ENCODE measurements at regions not wholly inside any gene's neighbourhood (a gene's known extent, or its start where the extent isn't known, plus 50 kb on each side); places are given as distances from the start of the nearest gene placed in this dataset.

DNA sequence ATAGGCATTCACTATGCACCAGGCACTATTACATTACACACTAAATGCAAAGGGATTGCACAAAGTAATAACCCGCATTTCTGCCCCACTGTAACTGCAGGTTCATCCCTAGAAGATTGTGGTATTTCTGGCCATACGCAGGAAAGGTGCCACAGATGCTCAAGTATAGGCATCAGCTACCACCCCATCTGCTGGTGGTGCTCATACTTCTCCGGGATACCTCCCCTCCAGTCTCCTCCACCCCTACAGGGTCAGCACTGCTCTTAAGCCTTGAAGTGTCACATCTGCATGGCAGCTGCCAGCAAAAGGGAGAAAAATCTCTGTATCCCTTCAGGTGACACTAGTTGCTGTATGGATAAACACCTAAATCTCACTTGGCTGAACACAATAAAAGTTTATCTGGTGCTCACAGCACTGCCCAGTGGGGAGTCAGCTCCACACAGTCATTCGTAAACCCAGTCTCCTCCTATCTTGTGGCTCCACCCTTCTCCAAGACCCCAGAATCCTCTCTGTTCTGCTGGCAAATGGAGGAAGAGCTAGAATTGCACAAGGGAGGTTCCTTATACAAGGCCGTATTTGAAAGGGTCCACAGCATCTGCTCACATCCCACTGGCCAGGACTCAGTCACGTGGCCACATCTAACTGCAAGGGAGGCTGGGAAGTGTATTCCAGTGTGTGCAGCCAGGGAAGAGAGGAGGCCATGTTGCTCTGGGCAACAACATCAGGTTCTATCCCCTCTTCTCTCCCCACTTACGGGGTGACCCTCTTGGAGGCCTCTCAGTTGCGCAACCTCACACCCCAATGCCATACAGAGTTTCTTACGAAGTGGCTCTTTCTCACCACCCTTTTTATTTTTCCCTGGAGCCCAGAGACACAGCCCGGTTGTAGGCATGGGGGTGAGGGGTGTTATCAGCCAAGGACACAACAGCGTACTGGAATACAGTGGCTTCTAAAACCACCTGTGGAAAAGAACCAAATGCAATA is 114.7 kb downstream of the BUD13 start:
- TF ChIP-seq POLR2A (IDR thresholded peaks at IDR 0.05; ENCODE audit: insufficient read depth in 1 of 2, low read depth in 2 of 2, low read length in 2 of 2), result no peak
- no peak for TF ChIP-seq PHF21A (CRISPR knock-in tag; IDR thresholded peaks at IDR 0.05)
- TF ChIP-seq EP300 (IDR thresholded peaks at IDR 0.05; ENCODE audit: low read depth in 2 of 2, low read length in 2 of 2), result no peak
- TF ChIP-seq EP300 (CRISPR knock-in tag; IDR thresholded peaks at IDR 0.05; ENCODE audit: borderline replicate concordance), result no peak
- no peak for TF ChIP-seq HDAC6 (IDR thresholded peaks at IDR 0.05; ENCODE audit: low read depth, low read length)
- no peak for TF ChIP-seq NFKB2 (CRISPR knock-in tag; IDR thresholded peaks at IDR 0.05; ENCODE audit: borderline replicate concordance)
- TF ChIP-seq, protein P1, sequence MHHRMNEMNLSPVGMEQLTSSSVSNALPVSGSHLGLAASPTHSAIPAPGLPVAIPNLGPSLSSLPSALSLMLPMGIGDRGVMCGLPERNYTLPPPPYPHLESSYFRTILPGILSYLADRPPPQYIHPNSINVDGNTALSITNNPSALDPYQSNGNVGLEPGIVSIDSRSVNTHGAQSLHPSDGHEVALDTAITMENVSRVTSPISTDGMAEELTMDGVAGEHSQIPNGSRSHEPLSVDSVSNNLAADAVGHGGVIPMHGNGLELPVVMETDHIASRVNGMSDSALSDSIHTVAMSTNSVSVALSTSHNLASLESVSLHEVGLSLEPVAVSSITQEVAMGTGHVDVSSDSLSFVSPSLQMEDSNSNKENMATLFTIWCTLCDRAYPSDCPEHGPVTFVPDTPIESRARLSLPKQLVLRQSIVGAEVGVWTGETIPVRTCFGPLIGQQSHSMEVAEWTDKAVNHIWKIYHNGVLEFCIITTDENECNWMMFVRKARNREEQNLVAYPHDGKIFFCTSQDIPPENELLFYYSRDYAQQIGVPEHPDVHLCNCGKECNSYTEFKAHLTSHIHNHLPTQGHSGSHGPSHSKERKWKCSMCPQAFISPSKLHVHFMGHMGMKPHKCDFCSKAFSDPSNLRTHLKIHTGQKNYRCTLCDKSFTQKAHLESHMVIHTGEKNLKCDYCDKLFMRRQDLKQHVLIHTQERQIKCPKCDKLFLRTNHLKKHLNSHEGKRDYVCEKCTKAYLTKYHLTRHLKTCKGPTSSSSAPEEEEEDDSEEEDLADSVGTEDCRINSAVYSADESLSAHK (CRISPR knock-in tag; IDR thresholded peaks at IDR 0.05; ENCODE audit: borderline replicate concordance), result no peak
- no peak for TF ChIP-seq KAT2B (IDR thresholded peaks at IDR 0.05; ENCODE audit: borderline replicate concordance, low read depth, low read length)
- TF ChIP-seq, protein P2, sequence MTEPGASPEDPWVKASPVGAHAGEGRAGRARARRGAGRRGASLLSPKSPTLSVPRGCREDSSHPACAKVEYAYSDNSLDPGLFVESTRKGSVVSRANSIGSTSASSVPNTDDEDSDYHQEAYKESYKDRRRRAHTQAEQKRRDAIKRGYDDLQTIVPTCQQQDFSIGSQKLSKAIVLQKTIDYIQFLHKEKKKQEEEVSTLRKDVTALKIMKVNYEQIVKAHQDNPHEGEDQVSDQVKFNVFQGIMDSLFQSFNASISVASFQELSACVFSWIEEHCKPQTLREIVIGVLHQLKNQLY (CRISPR knock-in tag; IDR thresholded peaks at IDR 0.05), result no peak
- TF ChIP-seq ZNF331 (CRISPR knock-in tag; IDR thresholded peaks at IDR 0.05), result no peak
- TF ChIP-seq, protein P3, sequence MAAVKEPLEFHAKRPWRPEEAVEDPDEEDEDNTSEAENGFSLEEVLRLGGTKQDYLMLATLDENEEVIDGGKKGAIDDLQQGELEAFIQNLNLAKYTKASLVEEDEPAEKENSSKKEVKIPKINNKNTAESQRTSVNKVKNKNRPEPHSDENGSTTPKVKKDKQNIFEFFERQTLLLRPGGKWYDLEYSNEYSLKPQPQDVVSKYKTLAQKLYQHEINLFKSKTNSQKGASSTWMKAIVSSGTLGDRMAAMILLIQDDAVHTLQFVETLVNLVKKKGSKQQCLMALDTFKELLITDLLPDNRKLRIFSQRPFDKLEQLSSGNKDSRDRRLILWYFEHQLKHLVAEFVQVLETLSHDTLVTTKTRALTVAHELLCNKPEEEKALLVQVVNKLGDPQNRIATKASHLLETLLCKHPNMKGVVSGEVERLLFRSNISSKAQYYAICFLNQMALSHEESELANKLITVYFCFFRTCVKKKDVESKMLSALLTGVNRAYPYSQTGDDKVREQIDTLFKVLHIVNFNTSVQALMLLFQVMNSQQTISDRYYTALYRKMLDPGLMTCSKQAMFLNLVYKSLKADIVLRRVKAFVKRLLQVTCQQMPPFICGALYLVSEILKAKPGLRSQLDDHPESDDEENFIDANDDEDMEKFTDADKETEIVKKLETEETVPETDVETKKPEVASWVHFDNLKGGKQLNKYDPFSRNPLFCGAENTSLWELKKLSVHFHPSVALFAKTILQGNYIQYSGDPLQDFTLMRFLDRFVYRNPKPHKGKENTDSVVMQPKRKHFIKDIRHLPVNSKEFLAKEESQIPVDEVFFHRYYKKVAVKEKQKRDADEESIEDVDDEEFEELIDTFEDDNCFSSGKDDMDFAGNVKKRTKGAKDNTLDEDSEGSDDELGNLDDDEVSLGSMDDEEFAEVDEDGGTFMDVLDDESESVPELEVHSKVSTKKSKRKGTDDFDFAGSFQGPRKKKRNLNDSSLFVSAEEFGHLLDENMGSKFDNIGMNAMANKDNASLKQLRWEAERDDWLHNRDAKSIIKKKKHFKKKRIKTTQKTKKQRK (IDR thresholded peaks at IDR 0.05; ENCODE audit: low read length), result no peak
- TF ChIP-seq SIN3A (IDR thresholded peaks at IDR 0.05; ENCODE audit: borderline replicate concordance, low read depth, low read length), result no peak

Measured in HepG2 (cell line).